WTC11 (cell line): ENCODE measurements at regions not wholly inside any gene's neighbourhood (a gene's known extent, or its start where the extent isn't known, plus 50 kb on each side); places are given as distances from the start of the nearest gene placed in this dataset.

ENCODE experiments used
- ATAC-seq: fragments of 200-7000 bp; cut with Tn5 transposase; 2 replicates; pipeline ENCODE4 v1.10.0; 2021; ENCODE audit warnings: mild to moderate bottlenecking, moderate library complexity
- CTCF ChIA-PET: fragments of 300-600 bp; sonication (Branson Sonifier 250); formaldehyde crosslinking; loops from one replicate; lab custom pipeline; 2021; ENCODE audit warnings: antibody characterized with exemption; lab: Charles Lee
- POLR2A ChIA-PET: fragments of 350-600 bp; sonication (Branson Sonifier 250); formaldehyde crosslinking; loops from one replicate; lab custom pipeline; 2021; ENCODE audit warnings: antibody characterized with exemption; lab: Charles Lee
- DNase-seq: peaks from one replicate; pipeline ENCODE4 v3.0.0; 2021; ENCODE audit warnings: low spot score
- H3K27ac Mint-ChIP-seq: 2 replicates; pipeline ENCODE4 v1.8.0; 2021; ENCODE audit warnings: mixed read lengths
- H3K27me3 Mint-ChIP-seq: 2 replicates; pipeline ENCODE4 v1.8.0; 2021; ENCODE audit warnings: low read depth, mild to moderate bottlenecking, moderate library complexity, mixed read lengths
- H3K36me3 Mint-ChIP-seq: 2 replicates; pipeline ENCODE4 v1.8.0; 2021; ENCODE audit warnings: mixed read lengths
- H3K4me1 Mint-ChIP-seq: 2 replicates; pipeline ENCODE4 v1.8.0; 2022; ENCODE audit warnings: mixed read lengths
- H3K4me3 Mint-ChIP-seq: 2 replicates; pipeline ENCODE4 v1.8.0; 2021; ENCODE audit warnings: mild to moderate bottlenecking, moderate library complexity, mixed read lengths
- H3K9me3 Mint-ChIP-seq: 2 replicates; pipeline ENCODE4 v1.8.0; 2021; ENCODE audit warnings: mixed read lengths
- E2F4 ChIP-seq: sonication (generic); formaldehyde crosslinking; IDR thresholded peaks from 2 replicates; pipeline ENCODE4 v1.8.1; 2022; ENCODE audit warnings: low read depth, mild to moderate bottlenecking, moderate library complexity, missing genetic modification reagents, borderline replicate concordance
- FOXJ3 ChIP-seq: sonication (generic); formaldehyde crosslinking; IDR thresholded peaks from 2 replicates; pipeline ENCODE4 v1.9.0; 2021; ENCODE audit warnings: missing genetic modification reagents, mild to moderate bottlenecking, borderline replicate concordance
- GABPB1 ChIP-seq: sonication (generic); formaldehyde crosslinking; IDR thresholded peaks from 2 replicates; pipeline ENCODE4 v1.8.1; 2023; ENCODE audit warnings: mild to moderate bottlenecking, missing genetic modification reagents
- GTF2I ChIP-seq: fragments of 250-450 bp; sonication (Bioruptor Pico); conservative IDR thresholded peaks from 2 replicates; pipeline ENCODE4 v1.4.0; 2021; ENCODE audit warnings: mild to moderate bottlenecking
- IRF1 ChIP-seq: sonication (generic); formaldehyde crosslinking; IDR thresholded peaks from 2 replicates; pipeline ENCODE4 v1.8.0; 2023; ENCODE audit warnings: missing genetic modification reagents
- JUN ChIP-seq: sonication (generic); formaldehyde crosslinking; IDR thresholded peaks from 2 replicates; pipeline ENCODE4 v1.8.0; 2023; ENCODE audit warnings: mild to moderate bottlenecking, missing genetic modification reagents
- KAT7 ChIP-seq: sonication (generic); formaldehyde crosslinking; IDR thresholded peaks from 2 replicates; pipeline ENCODE4 v1.8.1; 2023; ENCODE audit warnings: missing genetic modification reagents, mild to moderate bottlenecking, borderline replicate concordance
- NR3C1 ChIP-seq: sonication (generic); formaldehyde crosslinking; conservative IDR thresholded peaks from 2 replicates; pipeline ENCODE4 v1.8.1; 2023; ENCODE audit warnings: low read depth, mild to moderate bottlenecking, missing genetic modification reagents
- PRRX2 ChIP-seq: fragments of 250-450 bp; sonication (Bioruptor Pico); IDR thresholded peaks from 2 replicates; pipeline ENCODE4 v1.8.0; 2021; ENCODE audit warnings: mild to moderate bottlenecking
- RELA ChIP-seq: sonication (generic); formaldehyde crosslinking; IDR thresholded peaks from 2 replicates; pipeline ENCODE4 v1.8.1; 2022; ENCODE audit warnings: missing genetic modification reagents, mild to moderate bottlenecking, borderline replicate concordance
- SP1 ChIP-seq: sonication (generic); formaldehyde crosslinking; conservative IDR thresholded peaks from 2 replicates; pipeline ENCODE4 v1.8.1; 2022; ENCODE audit warnings: missing genetic modification reagents
- TEAD4 ChIP-seq: sonication (generic); formaldehyde crosslinking; IDR thresholded peaks from 2 replicates; pipeline ENCODE4 v1.8.0; 2022; ENCODE audit warnings: mild to moderate bottlenecking, missing genetic modification reagents
- USF2 ChIP-seq: sonication (generic); formaldehyde crosslinking; IDR thresholded peaks from 2 replicates; pipeline ENCODE4 v1.8.1; 2023; ENCODE audit warnings: mild to moderate bottlenecking, missing genetic modification reagents, moderate library complexity
- ZBTB21 ChIP-seq: sonication (generic); formaldehyde crosslinking; IDR thresholded peaks from 2 replicates; pipeline ENCODE4 v1.8.1; 2023; ENCODE audit warnings: mild to moderate bottlenecking, missing genetic modification reagents, borderline replicate concordance
- ZNF396 ChIP-seq: fragments of 250-450 bp; sonication (Bioruptor Pico); IDR thresholded peaks from 2 replicates; pipeline ENCODE4 v1.8.0; 2021; ENCODE audit warnings: mild to moderate bottlenecking, moderate library complexity, borderline replicate concordance
- ZNF423 ChIP-seq: fragments of 250-450 bp; sonication (Bioruptor Pico); IDR thresholded peaks from 2 replicates; pipeline ENCODE4 v2.1.2; 2022; ENCODE audit warnings: mild to moderate bottlenecking, moderate library complexity
- TF ChIP-seq, protein P1 (sequence below): sonication (generic); formaldehyde crosslinking; IDR thresholded peaks from 2 replicates; pipeline ENCODE4 v1.8.0; 2023; ENCODE audit warnings: missing genetic modification reagents, mild to moderate bottlenecking, borderline replicate concordance

DNA sequence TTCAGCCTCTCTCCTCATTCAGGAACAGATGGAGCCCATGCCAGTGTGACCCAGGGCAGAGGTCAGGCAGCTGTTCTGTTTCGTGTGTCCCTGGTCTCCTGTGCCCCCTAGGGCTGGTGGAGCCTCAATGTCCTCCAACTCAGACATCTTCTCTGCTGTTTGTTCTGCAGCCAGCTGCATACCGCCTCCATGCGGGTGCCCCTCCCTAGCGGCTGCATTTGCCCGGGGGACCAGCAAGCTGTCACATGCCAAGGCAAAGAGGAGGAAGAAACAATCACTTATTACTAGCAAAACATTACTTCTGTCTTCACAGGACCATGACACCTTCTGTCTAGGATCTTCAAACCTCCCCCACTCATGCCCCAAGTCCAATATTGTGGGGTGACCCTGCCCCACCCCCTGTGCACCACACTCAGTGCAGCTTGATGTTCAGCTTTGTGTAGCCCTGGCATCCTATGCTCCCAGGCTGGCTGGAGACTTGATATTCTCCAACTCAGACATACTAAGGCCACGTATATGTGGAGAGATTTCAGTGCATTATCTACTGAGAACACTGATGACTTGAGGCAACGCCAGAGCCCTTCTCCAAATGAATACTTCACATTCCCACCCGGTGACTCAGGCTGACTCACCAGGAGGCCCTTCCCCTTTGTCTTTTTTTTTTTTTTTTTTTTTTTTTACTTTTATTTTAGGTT lies 188.9 kb downstream of the SKIDA1 start (continued):
- TF ChIP-seq FOXJ3 (CRISPR knock-in tag) = no peak
- no peak for TF ChIP-seq IRF1

GRCh38 chr10:21334891-21335696 lies 190.4 kb downstream of the SKIDA1 start:
- POLR2A ChIA-PET = no interaction called here

More at GRCh38 chr10:21334891-21335696, 190.4 kb downstream of the SKIDA1 start:
- Mint-ChIP-seq H3K9me3 (peaks cover 8% of the 10 kb centered on the region), H3K4me1 (peaks cover 30% of the 10 kb centered on the region), H3K27me3 (no peaks in the 10 kb centered on the region), H3K27ac (peak overlapping the region; percentile 32; the same call in 1 of the 2 replicates), H3K36me3 (peaks cover 2% of the 10 kb centered on the region; the same call in 1 of the 2 replicates), H3K4me3 (no peak overlapping the region)
- TF ChIP-seq NR3C1 (CRISPR knock-in tag) = no peak
- no peak for TF ChIP-seq PRRX2 (CRISPR knock-in tag)
- no peak for TF ChIP-seq JUN
- TF ChIP-seq ZNF423 (CRISPR knock-in tag) = no peak
- TF ChIP-seq ZNF396 (CRISPR knock-in tag) = no peak
- no peak for TF ChIP-seq KAT7 (CRISPR knock-in tag)
- no peak for TF ChIP-seq RELA
- no peak for TF ChIP-seq USF2 (CRISPR knock-in tag)
- TF ChIP-seq TEAD4 (CRISPR knock-in tag) = no peak
- no peak for TF ChIP-seq SP1 (CRISPR knock-in tag)
- no peak for TF ChIP-seq IRF1
- TF ChIP-seq ZBTB21 (CRISPR knock-in tag) = no peak
- no peak for TF ChIP-seq E2F4 (CRISPR knock-in tag)
- TF ChIP-seq, protein P1, sequence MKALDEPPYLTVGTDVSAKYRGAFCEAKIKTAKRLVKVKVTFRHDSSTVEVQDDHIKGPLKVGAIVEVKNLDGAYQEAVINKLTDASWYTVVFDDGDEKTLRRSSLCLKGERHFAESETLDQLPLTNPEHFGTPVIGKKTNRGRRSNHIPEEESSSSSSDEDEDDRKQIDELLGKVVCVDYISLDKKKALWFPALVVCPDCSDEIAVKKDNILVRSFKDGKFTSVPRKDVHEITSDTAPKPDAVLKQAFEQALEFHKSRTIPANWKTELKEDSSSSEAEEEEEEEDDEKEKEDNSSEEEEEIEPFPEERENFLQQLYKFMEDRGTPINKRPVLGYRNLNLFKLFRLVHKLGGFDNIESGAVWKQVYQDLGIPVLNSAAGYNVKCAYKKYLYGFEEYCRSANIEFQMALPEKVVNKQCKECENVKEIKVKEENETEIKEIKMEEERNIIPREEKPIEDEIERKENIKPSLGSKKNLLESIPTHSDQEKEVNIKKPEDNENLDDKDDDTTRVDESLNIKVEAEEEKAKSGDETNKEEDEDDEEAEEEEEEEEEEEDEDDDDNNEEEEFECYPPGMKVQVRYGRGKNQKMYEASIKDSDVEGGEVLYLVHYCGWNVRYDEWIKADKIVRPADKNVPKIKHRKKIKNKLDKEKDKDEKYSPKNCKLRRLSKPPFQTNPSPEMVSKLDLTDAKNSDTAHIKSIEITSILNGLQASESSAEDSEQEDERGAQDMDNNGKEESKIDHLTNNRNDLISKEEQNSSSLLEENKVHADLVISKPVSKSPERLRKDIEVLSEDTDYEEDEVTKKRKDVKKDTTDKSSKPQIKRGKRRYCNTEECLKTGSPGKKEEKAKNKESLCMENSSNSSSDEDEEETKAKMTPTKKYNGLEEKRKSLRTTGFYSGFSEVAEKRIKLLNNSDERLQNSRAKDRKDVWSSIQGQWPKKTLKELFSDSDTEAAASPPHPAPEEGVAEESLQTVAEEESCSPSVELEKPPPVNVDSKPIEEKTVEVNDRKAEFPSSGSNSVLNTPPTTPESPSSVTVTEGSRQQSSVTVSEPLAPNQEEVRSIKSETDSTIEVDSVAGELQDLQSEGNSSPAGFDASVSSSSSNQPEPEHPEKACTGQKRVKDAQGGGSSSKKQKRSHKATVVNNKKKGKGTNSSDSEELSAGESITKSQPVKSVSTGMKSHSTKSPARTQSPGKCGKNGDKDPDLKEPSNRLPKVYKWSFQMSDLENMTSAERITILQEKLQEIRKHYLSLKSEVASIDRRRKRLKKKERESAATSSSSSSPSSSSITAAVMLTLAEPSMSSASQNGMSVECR (CRISPR knock-in tag) = no peak
- no peak for TF ChIP-seq GABPB1 (CRISPR knock-in tag)
- TF ChIP-seq GTF2I (CRISPR knock-in tag) = no peak
- DNase-seq = no peak
- CTCF ChIA-PET = interaction anchor here (0.6 to 2.8 kb wide), 3 partner anchors 8 to 158 kb away, joined by 3 to 11 read pairs (median 4); no protein-coding TSS in a partner anchor
- peak; percentile 13; the same call in 1 of the 2 replicates for ATAC-seq
